Osteocyte (in vitro differentiated cells): ENCODE measurements at regions not wholly inside any gene's neighbourhood (a gene's known extent, or its start where the extent isn't known, plus 50 kb on each side); places are given as distances from the start of the nearest gene placed in this dataset.

Experiments
- DNase-seq: peaks from one replicate; pipeline ENCODE4 v3.0.0; 2021; ENCODE audit warnings: mixed read lengths; ENCODE audit not compliant: unreplicated experiment; ENCODE audit errors: extremely low spot score
- H3K27ac Mint-ChIP-seq: one replicate; pipeline ENCODE4 v1.8.0; 2021; ENCODE audit warnings: mild to moderate bottlenecking, mixed read lengths; ENCODE audit not compliant: unreplicated experiment
- H3K27me3 Mint-ChIP-seq: one replicate; pipeline ENCODE4 v1.8.0; 2021; ENCODE audit warnings: mixed read lengths; ENCODE audit not compliant: unreplicated experiment
- H3K36me3 Mint-ChIP-seq: one replicate; pipeline ENCODE4 v1.8.0; 2021; ENCODE audit warnings: mixed read lengths; ENCODE audit not compliant: unreplicated experiment
- H3K4me1 Mint-ChIP-seq: one replicate; pipeline ENCODE4 v1.8.0; 2021; ENCODE audit warnings: mixed read lengths; ENCODE audit not compliant: unreplicated experiment
- H3K4me3 Mint-ChIP-seq: one replicate; pipeline ENCODE4 v1.8.0; 2021; ENCODE audit warnings: mild to moderate bottlenecking, moderate library complexity, mixed read lengths; ENCODE audit not compliant: unreplicated experiment
- H3K9me3 Mint-ChIP-seq: one replicate; pipeline ENCODE4 v1.8.0; 2021; ENCODE audit warnings: mixed read lengths; ENCODE audit not compliant: unreplicated experiment
- TF ChIP-seq, protein P1 (sequence below): fragments of 200-600 bp; sonication (generic); IDR thresholded peaks from 2 replicates; pipeline ENCODE4 v1.5.0; 2021; ENCODE audit warnings: antibody characterized with exemption, mild to moderate bottlenecking, moderate library complexity

DNA sequence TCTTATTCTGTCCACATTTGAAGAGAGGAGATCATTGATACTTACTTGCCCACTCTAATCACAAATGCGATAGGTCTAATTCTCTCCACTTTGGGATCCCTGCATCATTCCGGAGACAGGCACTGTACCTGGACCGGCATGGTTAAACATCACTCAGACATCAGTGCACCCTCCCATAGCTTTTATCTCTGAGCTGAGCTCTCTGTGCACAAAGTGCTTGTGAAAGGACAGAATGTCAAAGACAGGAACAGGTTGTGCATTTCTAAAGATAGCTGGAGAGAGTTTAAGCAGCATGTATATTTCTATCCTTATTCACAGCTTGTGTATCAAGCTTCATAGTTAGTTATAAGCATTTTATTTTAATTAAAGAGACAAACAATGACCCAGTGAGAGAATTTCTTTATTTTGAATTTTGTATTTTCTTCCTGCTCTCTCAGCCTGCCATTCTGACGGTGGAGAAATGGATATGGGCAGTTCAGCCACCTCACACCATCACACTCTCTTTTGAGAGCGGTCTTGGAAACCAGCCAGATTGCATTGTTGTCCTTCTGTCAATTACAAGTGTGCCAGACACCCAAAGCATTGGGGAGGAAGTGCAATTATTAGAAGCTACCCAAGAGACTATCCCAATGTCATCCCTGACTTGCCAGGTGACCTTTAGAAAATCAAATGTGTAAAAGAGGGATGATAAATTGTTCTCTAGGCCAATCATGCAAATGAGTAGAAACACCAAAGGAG, 65.2 kb upstream of the CHL1 start:
- Mint-ChIP-seq H3K9me3 (peaks cover 28% of the 10 kb centered on the region), H3K36me3 (no peaks in the 10 kb centered on the region), H3K4me3 (no peak overlapping the region), H3K4me1 (no peaks in the 10 kb centered on the region), H3K27ac (no peak overlapping the region), H3K27me3 (no peaks in the 10 kb centered on the region)
- TF ChIP-seq, protein P1, sequence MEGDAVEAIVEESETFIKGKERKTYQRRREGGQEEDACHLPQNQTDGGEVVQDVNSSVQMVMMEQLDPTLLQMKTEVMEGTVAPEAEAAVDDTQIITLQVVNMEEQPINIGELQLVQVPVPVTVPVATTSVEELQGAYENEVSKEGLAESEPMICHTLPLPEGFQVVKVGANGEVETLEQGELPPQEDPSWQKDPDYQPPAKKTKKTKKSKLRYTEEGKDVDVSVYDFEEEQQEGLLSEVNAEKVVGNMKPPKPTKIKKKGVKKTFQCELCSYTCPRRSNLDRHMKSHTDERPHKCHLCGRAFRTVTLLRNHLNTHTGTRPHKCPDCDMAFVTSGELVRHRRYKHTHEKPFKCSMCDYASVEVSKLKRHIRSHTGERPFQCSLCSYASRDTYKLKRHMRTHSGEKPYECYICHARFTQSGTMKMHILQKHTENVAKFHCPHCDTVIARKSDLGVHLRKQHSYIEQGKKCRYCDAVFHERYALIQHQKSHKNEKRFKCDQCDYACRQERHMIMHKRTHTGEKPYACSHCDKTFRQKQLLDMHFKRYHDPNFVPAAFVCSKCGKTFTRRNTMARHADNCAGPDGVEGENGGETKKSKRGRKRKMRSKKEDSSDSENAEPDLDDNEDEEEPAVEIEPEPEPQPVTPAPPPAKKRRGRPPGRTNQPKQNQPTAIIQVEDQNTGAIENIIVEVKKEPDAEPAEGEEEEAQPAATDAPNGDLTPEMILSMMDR: no peak
- DNase-seq: no peak

DNA sequence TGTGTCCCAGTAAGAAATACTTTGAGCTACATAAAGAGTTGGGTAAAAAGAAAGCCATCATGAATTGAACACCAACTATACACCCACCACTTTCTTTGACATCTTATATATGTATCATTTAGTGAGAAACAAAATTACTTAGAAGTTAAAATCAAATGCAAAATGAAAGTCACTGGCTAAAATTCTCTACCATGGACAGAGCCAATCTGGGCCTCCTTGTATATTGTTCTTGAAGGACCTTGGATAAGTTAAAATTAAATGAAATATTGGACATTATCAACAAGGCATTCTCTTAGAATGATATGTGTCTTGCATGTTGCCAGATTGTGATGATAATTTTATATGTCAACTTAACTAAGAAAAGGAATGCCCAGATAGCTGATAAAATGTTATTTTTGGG, 64.2 kb upstream of the CHL1 start:
- no peaks in the 10 kb centered on the region for H3K4me1 Mint-ChIP-seq
- peaks cover 30% of the 10 kb centered on the region for H3K9me3 Mint-ChIP-seq

DNA sequence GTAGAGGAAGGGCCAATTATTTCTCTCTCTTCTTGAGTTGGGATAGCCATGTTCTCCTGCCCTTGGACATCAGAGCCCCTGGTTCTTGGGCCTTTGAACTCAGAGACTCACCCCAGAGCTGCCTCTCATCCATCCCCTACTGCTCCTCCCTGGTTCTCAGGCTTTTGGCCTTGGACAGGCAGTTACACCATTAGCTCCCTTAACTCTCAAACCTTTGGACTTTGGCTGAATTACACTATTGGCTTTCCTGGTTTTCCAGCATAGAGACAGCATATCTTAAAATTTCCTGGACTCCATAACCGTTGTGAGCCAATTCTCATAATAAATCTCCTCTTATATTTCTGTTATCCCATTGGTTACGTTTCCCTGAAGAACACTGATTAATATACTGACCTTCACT, 63.7 kb upstream of the CHL1 start:
- Mint-ChIP-seq H3K4me1 (no peaks in the 10 kb centered on the region), H3K27me3 (no peaks in the 10 kb centered on the region), H3K36me3 (no peaks in the 10 kb centered on the region), H3K27ac (no peak overlapping the region), H3K4me3 (no peak overlapping the region), H3K9me3 (peaks cover 30% of the 10 kb centered on the region)
- DNase-seq: no peak
- TF ChIP-seq, protein P1: no peak

More for the DNA sequence above, 64.2 kb upstream of the CHL1 start:
- Mint-ChIP-seq H3K27ac (no peak overlapping the region), H3K27me3 (no peaks in the 10 kb centered on the region), H3K36me3 (no peaks in the 10 kb centered on the region), H3K4me3 (no peak overlapping the region)
- TF ChIP-seq, protein P1: no peak
- no peak for DNase-seq

DNA sequence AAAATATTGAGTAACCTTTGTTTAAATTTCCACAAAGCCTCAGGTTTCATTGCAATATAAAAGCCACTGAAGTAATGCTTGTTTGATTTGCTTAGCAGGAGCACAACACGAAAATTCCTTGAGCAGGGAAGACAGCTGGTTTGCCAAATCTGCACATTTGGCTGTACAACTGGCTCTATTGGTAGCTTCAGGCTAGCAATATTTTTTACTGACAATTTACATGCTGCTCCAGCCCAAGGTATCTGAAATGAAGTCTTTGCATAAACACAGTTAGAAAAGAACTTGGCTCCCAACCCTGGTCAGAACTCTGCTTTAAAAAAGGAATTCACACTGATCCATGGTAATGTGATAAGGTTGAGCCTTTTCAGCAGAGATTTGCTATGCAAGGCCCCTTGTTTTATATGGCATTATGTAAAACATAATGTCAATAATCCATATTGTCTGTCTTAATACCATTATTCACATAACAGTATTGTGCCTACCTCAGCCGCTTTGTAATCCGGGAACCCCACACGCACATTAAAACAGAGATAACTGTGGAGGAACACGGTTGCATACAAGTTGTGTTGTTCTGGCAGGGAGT, 55.7 kb upstream of the CHL1 start:
- Mint-ChIP-seq H3K27ac (no peak overlapping the region), H3K4me3 (no peak overlapping the region), H3K4me1 (no peaks in the 10 kb centered on the region), H3K36me3 (no peaks in the 10 kb centered on the region), H3K27me3 (no peaks in the 10 kb centered on the region), H3K9me3 (peaks cover 14% of the 10 kb centered on the region)
- TF ChIP-seq, protein P1: no peak
- no peak for DNase-seq
